SK-N-SH treated with all-trans-retinoic acid at 6 μM for 48 hours (cell line): ENCODE measurements at regions not wholly inside any gene's neighbourhood (a gene's known extent, or its start where the extent isn't known, plus 50 kb on each side); places are given as distances from the start of the nearest gene placed in this dataset.

Source experiments
- ATAC-seq: fragments of 200-7000 bp; cut with Tn5 transposase; 3 replicates; pipeline ENCODE4 v1.9.1; 2020; ENCODE audit warnings: mild to moderate bottlenecking, moderate library complexity
- ARNTL ChIP-seq: fragments of 450-650 bp; formaldehyde crosslinking; IDR thresholded peaks from 2 replicates; pipeline ENCODE4 v1.5.0; 2020; ENCODE audit warnings: low read depth, mild to moderate bottlenecking, moderate library complexity, borderline replicate concordance
- BACH2 ChIP-seq: fragments of 250-450 bp; sonication (Bioruptor Pico); IDR thresholded peaks from 2 replicates; pipeline ENCODE4 v1.9.0; 2021; ENCODE audit warnings: mild to moderate bottlenecking, borderline replicate concordance
- CSDC2 ChIP-seq: fragments of 250-450 bp; sonication (Bioruptor Pico); IDR thresholded peaks from 2 replicates; pipeline ENCODE4 v1.5.0; 2020; ENCODE audit warnings: mild to moderate bottlenecking, moderate library complexity
- ESRRG ChIP-seq: fragments of 250-450 bp; sonication (Bioruptor Pico); IDR thresholded peaks from 2 replicates; pipeline ENCODE4 v1.6.1; 2021; ENCODE audit warnings: mild to moderate bottlenecking
- GLIS3 ChIP-seq: fragments of 250-450 bp; sonication (Bioruptor Pico); IDR thresholded peaks from 2 replicates; pipeline ENCODE4 v1.5.0; 2020; ENCODE audit warnings: mild to moderate bottlenecking, moderate library complexity
- ISL1 ChIP-seq: fragments of 250-450 bp; sonication (Bioruptor Pico); IDR thresholded peaks from 2 replicates; pipeline ENCODE4 v2.1.2; 2022; ENCODE audit warnings: mild to moderate bottlenecking, moderate library complexity
- RARB ChIP-seq: fragments of 250-450 bp; sonication (Bioruptor Pico); IDR thresholded peaks from 2 replicates; pipeline ENCODE4 v1.8.0; 2021; ENCODE audit warnings: mild to moderate bottlenecking, moderate library complexity
- SNAI2 ChIP-seq: fragments of 250-450 bp; sonication (Bioruptor Pico); IDR thresholded peaks from 2 replicates; pipeline ENCODE4 v1.5.0; 2020; ENCODE audit warnings: mild to moderate bottlenecking, moderate library complexity
- TCF4 ChIP-seq: fragments of 250-450 bp; sonication (Bioruptor Pico); IDR thresholded peaks from 2 replicates; pipeline ENCODE4 v1.8.0; 2021; ENCODE audit warnings: mild to moderate bottlenecking, moderate library complexity, borderline replicate concordance
- TOX ChIP-seq: fragments of 250-450 bp; sonication (Bioruptor Pico); IDR thresholded peaks from 2 replicates; pipeline ENCODE4 v1.8.0; 2021; ENCODE audit warnings: mild to moderate bottlenecking, moderate library complexity, borderline replicate concordance
- ZC3H10 ChIP-seq: fragments of 250-450 bp; sonication (Bioruptor Pico); IDR thresholded peaks from 2 replicates; pipeline ENCODE4 v1.5.1; 2021; ENCODE audit warnings: mild to moderate bottlenecking, moderate library complexity
- ZFP3 ChIP-seq: fragments of 250-450 bp; sonication (Bioruptor Pico); IDR thresholded peaks from 2 replicates; pipeline ENCODE4 v1.5.0; 2020; ENCODE audit warnings: mild to moderate bottlenecking, moderate library complexity
- ZFP30 ChIP-seq: fragments of 450-650 bp; formaldehyde crosslinking; IDR thresholded peaks from 2 replicates; pipeline ENCODE4 v1.5.0; 2022; ENCODE audit warnings: mild to moderate bottlenecking, moderate library complexity
- ZNF565 ChIP-seq: fragments of 450-650 bp; formaldehyde crosslinking; conservative IDR thresholded peaks from 2 replicates; pipeline ENCODE4 v1.5.0; 2020; ENCODE audit warnings: low read depth, mild to moderate bottlenecking, moderate library complexity
- ZNF70 ChIP-seq: fragments of 450-650 bp; formaldehyde crosslinking; IDR thresholded peaks from 2 replicates; pipeline ENCODE4 v1.5.0; 2020; ENCODE audit warnings: mild to moderate bottlenecking, moderate library complexity
- ZNF8 ChIP-seq: fragments of 450-650 bp; formaldehyde crosslinking; IDR thresholded peaks from 2 replicates; pipeline ENCODE4 v1.5.0; 2020; ENCODE audit warnings: mild to moderate bottlenecking, moderate library complexity
- TF ChIP-seq, protein P1 (sequence below): fragments of 250-450 bp; sonication (Bioruptor Pico); IDR thresholded peaks from 2 replicates; pipeline ENCODE4 v1.5.0; 2020; ENCODE audit warnings: mild to moderate bottlenecking, moderate library complexity
- TF ChIP-seq, protein P2 (sequence below): fragments of 250-450 bp; sonication (Bioruptor Pico); IDR thresholded peaks from 2 replicates; pipeline ENCODE4 v1.5.1; 2020; ENCODE audit warnings: low read depth, mild to moderate bottlenecking, moderate library complexity
- TF ChIP-seq, protein P3 (sequence below): fragments of 250-450 bp; sonication (Bioruptor Pico); IDR thresholded peaks from 2 replicates; pipeline ENCODE4 v1.8.0; 2021; ENCODE audit warnings: low read depth, mild to moderate bottlenecking, moderate library complexity, borderline replicate concordance
- TF ChIP-seq, protein P4 (sequence below): fragments of 250-450 bp; sonication (Bioruptor Pico); IDR thresholded peaks from 2 replicates; pipeline ENCODE4 v1.8.0; 2020; ENCODE audit warnings: mild to moderate bottlenecking, moderate library complexity, borderline replicate concordance
- TF ChIP-seq, protein P5 (sequence below): fragments of 250-450 bp; sonication (Bioruptor Pico); IDR thresholded peaks from 2 replicates; pipeline ENCODE4 v1.5.1; 2021; ENCODE audit warnings: mild to moderate bottlenecking, moderate library complexity

DNA sequence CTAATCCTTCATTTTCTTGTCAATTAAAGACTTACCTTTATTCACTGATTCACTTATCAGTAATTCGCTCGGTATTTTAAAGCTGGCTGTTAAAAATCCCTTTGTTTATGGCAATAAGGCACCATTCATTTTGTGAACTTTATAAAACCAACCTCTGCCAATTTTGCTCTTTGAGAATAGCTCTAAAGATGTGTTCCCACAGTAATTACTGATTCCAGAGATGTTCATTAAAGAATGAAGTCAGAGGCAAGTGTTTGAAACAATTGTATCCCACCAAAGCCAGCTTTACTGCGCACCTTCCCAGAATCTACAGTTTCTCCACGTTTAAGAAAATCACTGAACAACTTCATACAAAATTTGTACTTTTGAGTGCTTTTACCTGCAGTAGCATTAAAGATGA lies 424.5 kb downstream of the USP25 start:
- ATAC-seq, result no peak
- TF ChIP-seq BACH2 (CRISPR knock-in tag) (no peak), ISL1 (CRISPR knock-in tag) (no peak), RARB (no peak), ESRRG (CRISPR knock-in tag) (no peak), ZC3H10 (CRISPR knock-in tag) (no peak), GLIS3 (no peak), TCF4 (CRISPR knock-in tag) (no peak), ZFP30 (no peak), ZNF565 (CRISPR knock-in tag) (no peak), ARNTL (CRISPR knock-in tag) (no peak), TOX (CRISPR knock-in tag) (no peak), ZNF70 (CRISPR knock-in tag) (no peak), ZFP3 (no peak)
- TF ChIP-seq, protein P1, sequence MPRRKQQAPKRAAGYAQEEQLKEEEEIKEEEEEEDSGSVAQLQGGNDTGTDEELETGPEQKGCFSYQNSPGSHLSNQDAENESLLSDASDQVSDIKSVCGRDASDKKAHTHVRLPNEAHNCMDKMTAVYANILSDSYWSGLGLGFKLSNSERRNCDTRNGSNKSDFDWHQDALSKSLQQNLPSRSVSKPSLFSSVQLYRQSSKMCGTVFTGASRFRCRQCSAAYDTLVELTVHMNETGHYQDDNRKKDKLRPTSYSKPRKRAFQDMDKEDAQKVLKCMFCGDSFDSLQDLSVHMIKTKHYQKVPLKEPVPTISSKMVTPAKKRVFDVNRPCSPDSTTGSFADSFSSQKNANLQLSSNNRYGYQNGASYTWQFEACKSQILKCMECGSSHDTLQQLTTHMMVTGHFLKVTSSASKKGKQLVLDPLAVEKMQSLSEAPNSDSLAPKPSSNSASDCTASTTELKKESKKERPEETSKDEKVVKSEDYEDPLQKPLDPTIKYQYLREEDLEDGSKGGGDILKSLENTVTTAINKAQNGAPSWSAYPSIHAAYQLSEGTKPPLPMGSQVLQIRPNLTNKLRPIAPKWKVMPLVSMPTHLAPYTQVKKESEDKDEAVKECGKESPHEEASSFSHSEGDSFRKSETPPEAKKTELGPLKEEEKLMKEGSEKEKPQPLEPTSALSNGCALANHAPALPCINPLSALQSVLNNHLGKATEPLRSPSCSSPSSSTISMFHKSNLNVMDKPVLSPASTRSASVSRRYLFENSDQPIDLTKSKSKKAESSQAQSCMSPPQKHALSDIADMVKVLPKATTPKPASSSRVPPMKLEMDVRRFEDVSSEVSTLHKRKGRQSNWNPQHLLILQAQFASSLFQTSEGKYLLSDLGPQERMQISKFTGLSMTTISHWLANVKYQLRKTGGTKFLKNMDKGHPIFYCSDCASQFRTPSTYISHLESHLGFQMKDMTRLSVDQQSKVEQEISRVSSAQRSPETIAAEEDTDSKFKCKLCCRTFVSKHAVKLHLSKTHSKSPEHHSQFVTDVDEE, result no peak
- TF ChIP-seq, protein P2, sequence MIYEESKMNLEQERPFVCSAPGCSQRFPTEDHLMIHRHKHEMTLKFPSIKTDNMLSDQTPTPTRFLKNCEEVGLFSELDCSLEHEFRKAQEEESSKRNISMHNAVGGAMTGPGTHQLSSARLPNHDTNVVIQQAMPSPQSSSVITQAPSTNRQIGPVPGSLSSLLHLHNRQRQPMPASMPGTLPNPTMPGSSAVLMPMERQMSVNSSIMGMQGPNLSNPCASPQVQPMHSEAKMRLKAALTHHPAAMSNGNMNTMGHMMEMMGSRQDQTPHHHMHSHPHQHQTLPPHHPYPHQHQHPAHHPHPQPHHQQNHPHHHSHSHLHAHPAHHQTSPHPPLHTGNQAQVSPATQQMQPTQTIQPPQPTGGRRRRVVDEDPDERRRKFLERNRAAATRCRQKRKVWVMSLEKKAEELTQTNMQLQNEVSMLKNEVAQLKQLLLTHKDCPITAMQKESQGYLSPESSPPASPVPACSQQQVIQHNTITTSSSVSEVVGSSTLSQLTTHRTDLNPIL (CRISPR knock-in tag), result no peak
- TF ChIP-seq, protein P3, sequence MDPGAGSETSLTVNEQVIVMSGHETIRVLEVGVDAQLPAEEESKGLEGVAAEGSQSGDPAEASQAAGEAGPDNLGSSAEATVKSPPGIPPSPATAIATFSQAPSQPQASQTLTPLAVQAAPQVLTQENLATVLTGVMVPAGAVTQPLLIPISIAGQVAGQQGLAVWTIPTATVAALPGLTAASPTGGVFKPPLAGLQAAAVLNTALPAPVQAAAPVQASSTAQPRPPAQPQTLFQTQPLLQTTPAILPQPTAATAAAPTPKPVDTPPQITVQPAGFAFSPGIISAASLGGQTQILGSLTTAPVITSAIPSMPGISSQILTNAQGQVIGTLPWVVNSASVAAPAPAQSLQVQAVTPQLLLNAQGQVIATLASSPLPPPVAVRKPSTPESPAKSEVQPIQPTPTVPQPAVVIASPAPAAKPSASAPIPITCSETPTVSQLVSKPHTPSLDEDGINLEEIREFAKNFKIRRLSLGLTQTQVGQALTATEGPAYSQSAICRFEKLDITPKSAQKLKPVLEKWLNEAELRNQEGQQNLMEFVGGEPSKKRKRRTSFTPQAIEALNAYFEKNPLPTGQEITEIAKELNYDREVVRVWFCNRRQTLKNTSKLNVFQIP (CRISPR knock-in tag), result no peak
- TF ChIP-seq, protein P4, sequence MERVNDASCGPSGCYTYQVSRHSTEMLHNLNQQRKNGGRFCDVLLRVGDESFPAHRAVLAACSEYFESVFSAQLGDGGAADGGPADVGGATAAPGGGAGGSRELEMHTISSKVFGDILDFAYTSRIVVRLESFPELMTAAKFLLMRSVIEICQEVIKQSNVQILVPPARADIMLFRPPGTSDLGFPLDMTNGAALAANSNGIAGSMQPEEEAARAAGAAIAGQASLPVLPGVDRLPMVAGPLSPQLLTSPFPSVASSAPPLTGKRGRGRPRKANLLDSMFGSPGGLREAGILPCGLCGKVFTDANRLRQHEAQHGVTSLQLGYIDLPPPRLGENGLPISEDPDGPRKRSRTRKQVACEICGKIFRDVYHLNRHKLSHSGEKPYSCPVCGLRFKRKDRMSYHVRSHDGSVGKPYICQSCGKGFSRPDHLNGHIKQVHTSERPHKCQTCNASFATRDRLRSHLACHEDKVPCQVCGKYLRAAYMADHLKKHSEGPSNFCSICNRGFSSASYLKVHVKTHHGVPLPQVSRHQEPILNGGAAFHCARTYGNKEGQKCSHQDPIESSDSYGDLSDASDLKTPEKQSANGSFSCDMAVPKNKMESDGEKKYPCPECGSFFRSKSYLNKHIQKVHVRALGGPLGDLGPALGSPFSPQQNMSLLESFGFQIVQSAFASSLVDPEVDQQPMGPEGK, result no peak

DNA sequence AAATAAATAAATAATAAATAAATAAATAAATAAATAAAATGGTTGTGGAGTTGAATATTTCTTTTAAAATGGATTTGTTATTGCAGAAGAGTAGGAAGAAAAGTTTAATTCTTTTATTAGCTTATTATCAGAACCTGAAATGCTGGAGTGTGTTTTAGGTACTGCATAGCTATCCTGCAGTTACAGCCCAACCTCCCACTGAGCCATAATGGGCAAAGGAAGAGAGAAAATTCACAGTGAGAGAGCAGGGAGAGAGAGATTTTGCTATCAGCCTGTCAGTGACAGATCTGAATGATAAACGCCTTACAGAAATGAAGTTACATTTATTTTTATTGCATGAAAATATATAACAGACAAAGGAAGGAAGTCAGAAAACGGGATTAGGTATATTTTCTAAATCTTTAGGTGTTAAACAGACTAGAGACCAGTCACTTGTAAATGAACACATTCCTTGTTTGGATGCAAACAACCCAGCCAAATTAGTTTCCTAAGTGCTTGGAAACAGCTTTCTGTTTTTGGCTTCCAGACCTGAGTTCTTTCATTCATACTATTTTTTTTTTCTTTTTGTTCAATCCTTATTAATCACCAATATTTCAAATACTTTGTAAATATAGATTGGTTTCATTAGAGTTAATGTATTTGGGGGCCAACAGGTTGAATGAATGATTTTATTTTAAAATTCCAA lies 425.3 kb downstream of the USP25 start:
- TF ChIP-seq ZNF565 (CRISPR knock-in tag) (no peak), CSDC2 (CRISPR knock-in tag) (no peak), BACH2 (CRISPR knock-in tag) (no peak), ZNF8 (no peak), TCF4 (CRISPR knock-in tag) (no peak), RARB (no peak), TOX (CRISPR knock-in tag) (no peak), ARNTL (CRISPR knock-in tag) (no peak), ZNF70 (CRISPR knock-in tag) (no peak), SNAI2 (no peak)
- TF ChIP-seq, protein P3 (CRISPR knock-in tag), result no peak
- TF ChIP-seq, protein P5, sequence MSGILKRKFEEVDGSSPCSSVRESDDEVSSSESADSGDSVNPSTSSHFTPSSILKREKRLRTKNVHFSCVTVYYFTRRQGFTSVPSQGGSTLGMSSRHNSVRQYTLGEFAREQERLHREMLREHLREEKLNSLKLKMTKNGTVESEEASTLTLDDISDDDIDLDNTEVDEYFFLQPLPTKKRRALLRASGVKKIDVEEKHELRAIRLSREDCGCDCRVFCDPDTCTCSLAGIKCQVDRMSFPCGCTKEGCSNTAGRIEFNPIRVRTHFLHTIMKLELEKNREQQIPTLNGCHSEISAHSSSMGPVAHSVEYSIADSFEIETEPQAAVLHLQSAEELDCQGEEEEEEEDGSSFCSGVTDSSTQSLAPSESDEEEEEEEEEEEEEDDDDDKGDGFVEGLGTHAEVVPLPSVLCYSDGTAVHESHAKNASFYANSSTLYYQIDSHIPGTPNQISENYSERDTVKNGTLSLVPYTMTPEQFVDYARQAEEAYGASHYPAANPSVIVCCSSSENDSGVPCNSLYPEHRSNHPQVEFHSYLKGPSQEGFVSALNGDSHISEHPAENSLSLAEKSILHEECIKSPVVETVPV (CRISPR knock-in tag), result no peak
- TF ChIP-seq, protein P4, result no peak
- ATAC-seq, result no peak
